ENCODE measurements at regions not wholly inside any gene's neighbourhood (a gene's known extent, or its start where the extent isn't known, plus 50 kb on each side); places are given as distances from the start of the nearest gene placed in this dataset.
A peak's percentile ranks its signal among the peaks of the same experiment; 100 is the strongest.

GRCh38 chr1:116825207-116825719, 71.0 kb downstream of the CD2 start:
- Histone ChIP-seq H2BK5ac (ENCODE audit: insufficient read length, low read length) (no peak overlapping the region), H3K9me3 (ENCODE audit: control insufficient read depth, low read depth, low read length) (no peaks in the 10 kb centered on the region), H2AFZ (ENCODE audit: low read length) (no peak overlapping the region), H3K23me2 (ENCODE audit: insufficient read length, low read depth, low read length, poor library complexity, severe bottlenecking) (no peaks in the 10 kb centered on the region), H2AK5ac (ENCODE audit: insufficient read length, low read length) (no peak overlapping the region), H3K23ac (ENCODE audit: insufficient read length, low read depth, low read length) (no peak overlapping the region), H3K27me3 (ENCODE audit: insufficient read depth, low read length) (no peaks in the 10 kb centered on the region), H3T11ph (ENCODE audit: low read length) (no peak overlapping the region), H2BK15ac (ENCODE audit: low read depth, low read length) (no peak overlapping the region), H3K18ac (ENCODE audit: insufficient read length, low read depth, low read length) (no peak overlapping the region), H3K4ac (ENCODE audit: low read depth, low read length) (no peak overlapping the region), H3K56ac (ENCODE audit: insufficient read length, low read depth, low read length) (no peak overlapping the region), H3K4me2 (ENCODE audit: insufficient read depth, insufficient read length, low read length) (no peak overlapping the region), H2BK12ac (ENCODE audit: insufficient read length, low read depth, low read length) (no peak overlapping the region), H2BK20ac (ENCODE audit: low read depth, low read length, poor library complexity, severe bottlenecking) (no peak overlapping the region), H3K4me1 (ENCODE audit: insufficient read depth, low read length) (peaks cover 7% of the 10 kb centered on the region), H3K14ac (ENCODE audit: insufficient read depth, low read length) (no peak overlapping the region), H2BK120ac (ENCODE audit: low read depth, low read length, poor library complexity, severe bottlenecking) (no peak overlapping the region), H4K8ac (replicated peaks; ENCODE audit: insufficient read length, low read depth, low read length) (no peak overlapping the region), H3K27ac (ENCODE audit: insufficient read length, low read depth, low read length) (no peak overlapping the region), H3K79me1 (ENCODE audit: insufficient read depth, low read depth, low read length, poor library complexity, severe bottlenecking) (no peaks in the 10 kb centered on the region), H4K20me1 (ENCODE audit: control insufficient read depth, insufficient read depth, insufficient read length) (no peaks in the 10 kb centered on the region), H3K79me2 (ENCODE audit: insufficient read depth, low read length) (no peaks in the 10 kb centered on the region), H3K9ac (ENCODE audit: extremely low read depth, insufficient read length, low read length) (no peak overlapping the region), H4K91ac (ENCODE audit: insufficient read length, low read depth, low read length) (no peak overlapping the region), H4K5ac (ENCODE audit: insufficient read length, low read depth, low read length) (no peak overlapping the region)
- peak overlapping the region in 1 of 2 experiments; percentile 2; a peak in 1 of 5 replicates for H3K4me3 Mint-ChIP-seq
- H3K9me3 Mint-ChIP-seq = no peaks in the 10 kb centered on the region
- no peaks in the 10 kb centered on the region; a peak in 1 of 7 replicates for H3K36me3 Mint-ChIP-seq (ENCODE audit: insufficient read depth in 1 of 3, low read depth in 3 of 3)
- H3K27me3 Mint-ChIP-seq (ENCODE audit: low read depth) = no peaks in the 10 kb centered on the region
- peaks cover 16 to 20% of the 10 kb centered on the region in 2 experiments for H3K4me1 Mint-ChIP-seq
- no peak for TF ChIP-seq CTCF (conservative IDR thresholded peaks at IDR 0.05)
- DNase-seq = peak; percentile 51
- peak overlapping the region in 2 of 3 experiments; percentile 24 to 30; a peak in 4 of 7 replicates for H3K27ac Mint-ChIP-seq
- WGBS (ENCODE audit: extremely low coverage, insufficient read length, low lambda C conversion rate) = no CpG with 5 or more reads among the region's 5 CpGs

Data from H9 (cell line).